ENCODE measurements at regions not wholly inside any gene's neighbourhood (a gene's known extent, or its start where the extent isn't known, plus 50 kb on each side); places are given as distances from the start of the nearest gene placed in this dataset.

DNA sequence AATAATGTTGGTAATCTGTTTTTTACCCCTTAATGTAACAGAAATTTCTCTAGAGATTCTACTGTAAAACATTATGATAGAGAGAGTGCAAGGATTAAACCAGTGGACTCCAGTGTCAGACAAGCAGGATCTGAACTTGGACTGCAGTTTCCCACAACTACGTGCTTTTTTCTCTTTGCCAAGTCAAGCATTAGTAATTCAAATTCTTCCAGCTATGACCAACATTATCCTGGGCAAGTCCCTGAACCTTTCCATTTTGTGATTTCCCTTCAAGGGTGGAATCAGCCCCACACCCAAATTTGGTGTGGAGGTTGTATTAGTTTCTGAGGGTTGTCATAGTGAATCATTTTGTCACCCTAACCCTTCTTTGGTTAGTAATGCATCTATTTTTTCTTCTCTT, 482.0 kb downstream of the ZNF516 start (continued):
- TF ChIP-seq, protein P1, sequence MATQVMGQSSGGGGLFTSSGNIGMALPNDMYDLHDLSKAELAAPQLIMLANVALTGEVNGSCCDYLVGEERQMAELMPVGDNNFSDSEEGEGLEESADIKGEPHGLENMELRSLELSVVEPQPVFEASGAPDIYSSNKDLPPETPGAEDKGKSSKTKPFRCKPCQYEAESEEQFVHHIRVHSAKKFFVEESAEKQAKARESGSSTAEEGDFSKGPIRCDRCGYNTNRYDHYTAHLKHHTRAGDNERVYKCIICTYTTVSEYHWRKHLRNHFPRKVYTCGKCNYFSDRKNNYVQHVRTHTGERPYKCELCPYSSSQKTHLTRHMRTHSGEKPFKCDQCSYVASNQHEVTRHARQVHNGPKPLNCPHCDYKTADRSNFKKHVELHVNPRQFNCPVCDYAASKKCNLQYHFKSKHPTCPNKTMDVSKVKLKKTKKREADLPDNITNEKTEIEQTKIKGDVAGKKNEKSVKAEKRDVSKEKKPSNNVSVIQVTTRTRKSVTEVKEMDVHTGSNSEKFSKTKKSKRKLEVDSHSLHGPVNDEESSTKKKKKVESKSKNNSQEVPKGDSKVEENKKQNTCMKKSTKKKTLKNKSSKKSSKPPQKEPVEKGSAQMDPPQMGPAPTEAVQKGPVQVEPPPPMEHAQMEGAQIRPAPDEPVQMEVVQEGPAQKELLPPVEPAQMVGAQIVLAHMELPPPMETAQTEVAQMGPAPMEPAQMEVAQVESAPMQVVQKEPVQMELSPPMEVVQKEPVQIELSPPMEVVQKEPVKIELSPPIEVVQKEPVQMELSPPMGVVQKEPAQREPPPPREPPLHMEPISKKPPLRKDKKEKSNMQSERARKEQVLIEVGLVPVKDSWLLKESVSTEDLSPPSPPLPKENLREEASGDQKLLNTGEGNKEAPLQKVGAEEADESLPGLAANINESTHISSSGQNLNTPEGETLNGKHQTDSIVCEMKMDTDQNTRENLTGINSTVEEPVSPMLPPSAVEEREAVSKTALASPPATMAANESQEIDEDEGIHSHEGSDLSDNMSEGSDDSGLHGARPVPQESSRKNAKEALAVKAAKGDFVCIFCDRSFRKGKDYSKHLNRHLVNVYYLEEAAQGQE (IDR thresholded peaks at IDR 0.05; ENCODE audit: borderline replicate concordance): no peak
- TF ChIP-seq, protein P1 (CRISPR knock-in tag; IDR thresholded peaks at IDR 0.05; ENCODE audit: low read depth): no peak

DNA sequence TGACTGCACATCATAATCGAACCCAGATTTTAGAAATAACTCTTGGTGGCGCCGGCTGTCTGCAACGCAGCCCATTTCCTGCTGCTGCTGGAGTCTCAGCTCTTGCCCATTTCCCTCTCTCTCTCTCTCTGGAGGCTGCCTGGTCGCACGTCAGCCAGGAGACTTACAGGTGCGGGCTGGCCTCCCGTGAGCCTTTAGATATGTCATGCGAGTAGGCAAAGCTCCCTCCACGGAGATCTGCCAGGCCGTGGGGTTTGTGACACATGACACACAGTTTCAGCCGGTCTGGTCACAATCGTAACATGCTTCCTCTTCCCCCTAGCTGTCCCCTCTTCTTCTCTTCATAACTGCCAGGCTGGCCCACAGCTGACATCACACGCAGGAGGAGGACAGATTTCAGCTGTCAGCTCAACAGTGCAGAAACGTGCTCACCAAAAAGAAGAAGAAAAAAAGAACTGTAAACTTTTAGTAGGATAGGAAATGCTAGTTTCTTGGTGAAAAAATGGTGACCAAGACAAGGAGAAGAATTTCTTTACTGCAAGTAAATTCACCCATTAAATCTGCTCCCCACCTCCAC, 489.3 kb downstream of the ZNF516 start:
- 0% methylated on average over 5 of the region's 15 CpGs for WGBS (ENCODE audit: insufficient coverage, low coverage, missing lambda C conversion rate)
- no peaks in the 10 kb centered on the region for H3K4me1 ChIP-seq (replicated peaks in 1 of 2; ENCODE audit: control insufficient read depth in 2 of 2, insufficient read depth in 2 of 2, low read length in 2 of 2)
- POLR2A ChIA-PET: no interaction called here
- H3K4me2 ChIP-seq (ENCODE audit: insufficient read depth, low read length): no peak overlapping the region
- H3K27me3 ChIP-seq (ENCODE audit: control insufficient read depth in 2 of 2, insufficient read depth in 2 of 2, low read length in 2 of 2): no peaks in the 10 kb centered on the region; a peak in 1 of 5 replicates
- no peaks in the 10 kb centered on the region for H3K9me1 ChIP-seq (ENCODE audit: control insufficient read depth, insufficient read depth, low read length)
- intact Hi-C loops (cut with micrococcal nuclease) (no loop called here), in situ Hi-C loops (cut with MboI) (no loop called here)
- no peaks in the 10 kb centered on the region for H3K79me2 ChIP-seq (ENCODE audit: control insufficient read depth, insufficient read depth, low read length)
- BruUV-seq (replicated peaks): no TSS peak
- FAIRE-seq (no peak), DNase-seq (ENCODE audit: extremely low read depth in 1 of 4, low spot score in 3 of 4) (no peak), ATAC-seq (no peak)
- no peak overlapping the region for H3K9ac ChIP-seq (ENCODE audit: insufficient read depth in 1 of 2, low read depth in 2 of 2, low read length in 2 of 2)
- H2AFZ ChIP-seq (ENCODE audit: low read depth, low read length): no peak overlapping the region
- CTCF ChIA-PET (ENCODE audit: low intra/inter-chr PET ratio): no interaction called here
- H3K9me3 ChIP-seq (replicated peaks; ENCODE audit: control insufficient read depth, insufficient read depth, low read depth, low read length): no peaks in the 10 kb centered on the region
- H4K20me1 ChIP-seq (replicated peaks; ENCODE audit: control insufficient read depth, insufficient read depth, low read length): no peaks in the 10 kb centered on the region
- H3K36me3 ChIP-seq (ENCODE audit: control insufficient read depth, insufficient read depth, low read length): no peaks in the 10 kb centered on the region
- H3K4me3 ChIP-seq: no peak overlapping the region
- no peak overlapping the region for H3K27ac ChIP-seq (ENCODE audit: extremely low read depth, low read depth, low read length)
- TF ChIP-seq, protein P2, sequence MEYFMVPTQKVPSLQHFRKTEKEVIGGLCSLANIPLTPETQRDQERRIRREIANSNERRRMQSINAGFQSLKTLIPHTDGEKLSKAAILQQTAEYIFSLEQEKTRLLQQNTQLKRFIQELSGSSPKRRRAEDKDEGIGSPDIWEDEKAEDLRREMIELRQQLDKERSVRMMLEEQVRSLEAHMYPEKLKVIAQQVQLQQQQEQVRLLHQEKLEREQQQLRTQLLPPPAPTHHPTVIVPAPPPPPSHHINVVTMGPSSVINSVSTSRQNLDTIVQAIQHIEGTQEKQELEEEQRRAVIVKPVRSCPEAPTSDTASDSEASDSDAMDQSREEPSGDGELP (CRISPR knock-in tag; IDR thresholded peaks at IDR 0.05; ENCODE audit: borderline replicate concordance): no peak
- TF ChIP-seq, protein P3, sequence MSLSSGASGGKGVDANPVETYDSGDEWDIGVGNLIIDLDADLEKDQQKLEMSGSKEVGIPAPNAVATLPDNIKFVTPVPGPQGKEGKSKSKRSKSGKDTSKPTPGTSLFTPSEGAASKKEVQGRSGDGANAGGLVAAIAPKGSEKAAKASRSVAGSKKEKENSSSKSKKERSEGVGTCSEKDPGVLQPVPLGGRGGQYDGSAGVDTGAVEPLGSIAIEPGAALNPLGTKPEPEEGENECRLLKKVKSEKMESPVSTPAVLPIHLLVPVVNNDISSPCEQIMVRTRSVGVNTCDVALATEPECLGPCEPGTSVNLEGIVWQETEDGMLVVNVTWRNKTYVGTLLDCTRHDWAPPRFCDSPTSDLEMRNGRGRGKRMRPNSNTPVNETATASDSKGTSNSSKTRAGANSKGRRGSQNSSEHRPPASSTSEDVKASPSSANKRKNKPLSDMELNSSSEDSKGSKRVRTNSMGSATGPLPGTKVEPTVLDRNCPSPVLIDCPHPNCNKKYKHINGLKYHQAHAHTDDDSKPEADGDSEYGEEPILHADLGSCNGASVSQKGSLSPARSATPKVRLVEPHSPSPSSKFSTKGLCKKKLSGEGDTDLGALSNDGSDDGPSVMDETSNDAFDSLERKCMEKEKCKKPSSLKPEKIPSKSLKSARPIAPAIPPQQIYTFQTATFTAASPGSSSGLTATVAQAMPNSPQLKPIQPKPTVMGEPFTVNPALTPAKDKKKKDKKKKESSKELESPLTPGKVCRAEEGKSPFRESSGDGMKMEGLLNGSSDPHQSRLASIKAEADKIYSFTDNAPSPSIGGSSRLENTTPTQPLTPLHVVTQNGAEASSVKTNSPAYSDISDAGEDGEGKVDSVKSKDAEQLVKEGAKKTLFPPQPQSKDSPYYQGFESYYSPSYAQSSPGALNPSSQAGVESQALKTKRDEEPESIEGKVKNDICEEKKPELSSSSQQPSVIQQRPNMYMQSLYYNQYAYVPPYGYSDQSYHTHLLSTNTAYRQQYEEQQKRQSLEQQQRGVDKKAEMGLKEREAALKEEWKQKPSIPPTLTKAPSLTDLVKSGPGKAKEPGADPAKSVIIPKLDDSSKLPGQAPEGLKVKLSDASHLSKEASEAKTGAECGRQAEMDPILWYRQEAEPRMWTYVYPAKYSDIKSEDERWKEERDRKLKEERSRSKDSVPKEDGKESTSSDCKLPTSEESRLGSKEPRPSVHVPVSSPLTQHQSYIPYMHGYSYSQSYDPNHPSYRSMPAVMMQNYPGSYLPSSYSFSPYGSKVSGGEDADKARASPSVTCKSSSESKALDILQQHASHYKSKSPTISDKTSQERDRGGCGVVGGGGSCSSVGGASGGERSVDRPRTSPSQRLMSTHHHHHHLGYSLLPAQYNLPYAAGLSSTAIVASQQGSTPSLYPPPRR (CRISPR knock-in tag; IDR thresholded peaks at IDR 0.05; ENCODE audit: borderline replicate concordance): no peak
- TF ChIP-seq GABPA (tag; conservative IDR thresholded peaks at IDR 0.05; ENCODE audit: low read depth) (no peak), POLR3G (IDR thresholded peaks at IDR 0.05; ENCODE audit: extremely low read depth, insufficient read length, insufficient replicate concordance) (no peak)

All from K562 (cell line).